ENCODE measurements at regions not wholly inside any gene's neighbourhood (a gene's known extent, or its start where the extent isn't known, plus 50 kb on each side); places are given as distances from the start of the nearest gene placed in this dataset.

- TF ChIP-seq POLR2A (IDR thresholded peaks at IDR 0.05; ENCODE audit: low read depth, low read length): no peak
- TF ChIP-seq POLR2AphosphoS5 (IDR thresholded peaks at IDR 0.05; ENCODE audit: low read depth, low read length): no peak
Measured at GRCh38 chr5:67317603-67318002, 121.0 kb upstream of the CD180 start.
